Heart left ventricle (tissue), 16 donors: ENCODE measurements at regions not wholly inside any gene's neighbourhood (a gene's known extent, or its start where the extent isn't known, plus 50 kb on each side); places are given as distances from the start of the nearest gene placed in this dataset.

Experiments used
- ATAC-seq, 4 donors: fragments of 200-7000 bp; cut with Tn5 transposase; one replicate each; pipeline ENCODE4 v1.9.1; 2020 to 2022; ENCODE audit warnings: moderate library complexity in 4 of 4, mild to moderate bottlenecking in 3 of 4, moderate number of reproducible peaks in 1 of 4
- DNase-seq, 5 donors: peaks; one replicate each; pipeline ENCODE4 v3.0.0-alpha.2; 2020
- H3K27ac ChIP-seq, 12 donors: fragments of 200-600 bp; sonication (generic) in 4 of 12; one replicate each; pipeline versions ENCODE4 v1.5.0 to v1.8.0; 2016 to 2022; ENCODE audit warnings: mild to moderate bottlenecking in 2 of 12
- H3K27me3 ChIP-seq, 9 donors: fragments of 200-600 bp; sonication (generic) in 2 of 9; one replicate each; pipeline versions ENCODE4 v1.5.1 to v1.8.0; 2016 to 2022; ENCODE audit warnings: mild to moderate bottlenecking in 3 of 9
- H3K36me3 ChIP-seq, 9 donors: fragments of 200-600 bp; sonication (generic) in 2 of 9; one replicate each; pipeline versions ENCODE4 v1.5.0 to v1.8.0; 2018 to 2022; ENCODE audit warnings: mild to moderate bottlenecking in 2 of 9
- H3K4me1 ChIP-seq, 12 donors: fragments of 200-600 bp; sonication (generic) in 4 of 12; one replicate each; pipeline versions ENCODE4 v1.5.0 to v1.8.0; 2016 to 2022; ENCODE audit warnings: mild to moderate bottlenecking in 3 of 12
- H3K4me3 ChIP-seq, 12 donors: fragments of 200-600 bp; sonication (generic) in 4 of 12; one replicate each; pipeline versions ENCODE4 v1.5.0 to v1.8.0; 2017 to 2022; ENCODE audit warnings: mild to moderate bottlenecking in 9 of 12, moderate library complexity in 4 of 12
- H3K9me3 ChIP-seq, 12 donors: fragments of 200-600 bp; sonication (generic) in 4 of 12; one replicate each; pipeline versions ENCODE4 v1.5.0 to v1.8.0; 2016 to 2022; ENCODE audit warnings: mild to moderate bottlenecking in 1 of 12
- CTCF ChIP-seq, 12 donors: fragments of 200-600 bp; sonication (generic) in 4 of 12; IDR thresholded peaks; one replicate each; pipeline versions ENCODE4 v1.5.0 to v1.8.0; 2018 to 2022; ENCODE audit warnings: antibody characterized with exemption in 12 of 12, mild to moderate bottlenecking in 5 of 12
- POLR2A ChIP-seq, 2 donors: fragments of 450-650 bp; IDR thresholded peaks; one replicate each; pipeline ENCODE4 v1.6.1; 2017; ENCODE audit warnings: antibody characterized with exemption in 2 of 2, mild to moderate bottlenecking in 2 of 2, moderate library complexity in 2 of 2
- WGBS, 4 donors: extraction: QIAGEN DNeasy Blood & Tissue Kit in 2 of 4; methylation state at CpG; one replicate each; pipeline versions ENCODE4 v1.1.5 to v1.1.7; 2013 to 2018; 5-methylcytosine and 5-hydroxymethylcytosine counted together
- intact Hi-C, 10 donors: fragments of 100-400 bp; cut with DNase I; formaldehyde crosslinking; loops; one replicate each; pipeline versions ENCODE4 v1.11.1 to v1.14.2; 2022
- donor health status: ischemic (EF 13 %, LVEDD 7.1; RV severe dilation, severe dysfunction).
- donor health status: healthy with polysubstance abuse.
- donor health status: DM: no; HTN: yes; CAD: no.
- donor health status: DM: no; HTN: no; CAD: no.
- donor health status: ischemic (EF 25% LVEDD 6.9; RV normal size, moderate dysfunction).
- donor health status: ischemic (EF 25% LVEDD 5.7; RV mildly dilated, moderate dysfunction).
- donor health status: healthy.
- donor health status: DM: yes; HTN: yes; CAD: no.
- donor health status: ischemic (EF 35%, LVEDD 5.7; RV mildly dilated, moderate dysfunction).
- donor health status: nonischemic (EF 11% LVEDD 7.7; RV severe dilation, severe dysfunction).
- donor health status: DM: yes; HTN: yes; CAD: no.
- donor health status: PGD.
- donor health status: ischemic (EF 29% LVEDD 5.4; RV normal size, mild dysfunction).
- donor health status: nonischemic (EF 23%, LVEDD 6.1; RV moderate dilation, normal function).

DNA sequence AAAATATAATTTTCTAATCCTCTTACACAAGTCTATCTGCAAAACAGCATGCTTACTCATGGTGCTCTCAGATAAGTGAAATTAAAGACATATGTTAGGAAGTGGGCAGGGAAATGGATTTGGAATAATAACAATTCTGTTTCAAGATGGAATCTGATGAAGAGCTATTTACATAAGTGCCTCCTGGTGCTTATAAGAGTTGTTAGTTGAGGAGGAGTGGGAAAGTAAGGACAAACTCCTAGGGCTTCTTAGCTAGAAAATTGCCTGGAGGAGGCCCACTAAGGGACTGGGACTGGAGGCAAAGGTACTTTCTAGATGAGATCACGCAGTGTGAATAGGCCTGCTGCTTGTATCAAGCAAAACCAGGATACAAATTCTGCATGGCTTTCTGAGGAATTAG lies 939.8 kb downstream of the GLUD2 start:
- Histone ChIP-seq H3K4me1 (no peaks in the 10 kb centered on the region), H3K36me3 (no peaks in the 10 kb centered on the region), H3K9me3 (peaks cover 0 to 5% (median 0%) of the 10 kb centered on the region in 12 donors), H3K4me3 (no peak overlapping the region), H3K27me3 (no peaks in the 10 kb centered on the region), H3K27ac (no peak overlapping the region)
- no peak for DNase-seq
- no peak for ATAC-seq
- intact Hi-C loops: no loop called here
- WGBS, 4 donors: 60 to 89% (median 81%) methylated on average over 1 of the region's 1 CpG
- TF ChIP-seq POLR2A (IDR thresholded peaks at IDR 0.05) (no peak), CTCF (IDR thresholded peaks at IDR 0.05) (no peak)

DNA sequence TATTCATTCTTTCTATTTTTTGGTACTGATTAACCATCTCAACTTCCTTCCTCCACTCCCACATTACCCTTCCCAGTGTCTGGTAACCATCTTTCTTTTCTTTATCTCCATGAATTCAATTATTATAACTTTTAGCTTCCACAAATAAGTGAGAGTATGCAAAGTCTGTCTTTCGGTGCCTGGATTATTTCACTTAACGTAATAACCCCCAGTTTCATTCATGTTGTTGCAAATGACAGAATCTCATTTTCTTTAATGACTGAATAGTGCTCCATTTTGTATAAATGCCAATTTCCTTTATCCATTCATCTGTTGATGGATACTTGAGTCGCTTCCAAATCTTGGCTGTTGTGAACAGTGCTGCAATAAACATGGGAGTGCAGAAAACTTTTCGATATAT lies 940.4 kb downstream of the GLUD2 start:
- DNase-seq: no peak
- peaks cover 0 to 5% (median 0%) of the 10 kb centered on the region in 12 donors for H3K9me3 ChIP-seq
- no peak for TF ChIP-seq POLR2A (IDR thresholded peaks at IDR 0.05)
- ATAC-seq: no peak
- intact Hi-C loops: no loop called here
- no peak overlapping the region for H3K4me3 ChIP-seq
- no peaks in the 10 kb centered on the region for H3K27me3 ChIP-seq
- 72 to 85% (median 79%) methylated on average over 4 of the region's 4 CpGs for WGBS, 4 donors
- H3K36me3 ChIP-seq: no peaks in the 10 kb centered on the region
- H3K27ac ChIP-seq: no peak overlapping the region
- no peaks in the 10 kb centered on the region for H3K4me1 ChIP-seq

GRCh38 chrX:122004127-122004526 lies 956.7 kb downstream of the GLUD2 start:
- WGBS, 4 donors: 70 to 83% (median 75%) methylated on average over 9 to 10 of the region's 10 CpGs
- DNase-seq (no peak), ATAC-seq (no peak)
- Histone ChIP-seq H3K9me3 (peaks cover 0 to 7% (median 0%) of the 10 kb centered on the region in 12 donors), H3K27ac (no peak overlapping the region), H3K4me3 (no peak overlapping the region), H3K36me3 (no peaks in the 10 kb centered on the region), H3K4me1 (no peaks in the 10 kb centered on the region), H3K27me3 (no peaks in the 10 kb centered on the region)
- TF ChIP-seq POLR2A (IDR thresholded peaks at IDR 0.05): no peak
- TF ChIP-seq CTCF (IDR thresholded peaks at IDR 0.05): no peak
- intact Hi-C loops: no loop called here

GRCh38 chrX:122026665-122027064 lies 979.3 kb downstream of the GLUD2 start:
- Histone ChIP-seq H3K36me3 (no peaks in the 10 kb centered on the region), H3K4me1 (no peaks in the 10 kb centered on the region), H3K9me3 (no peaks in the 10 kb centered on the region), H3K27me3 (no peaks in the 10 kb centered on the region), H3K27ac (no peak overlapping the region), H3K4me3 (no peak overlapping the region)
- ATAC-seq (no peak), DNase-seq (no peak)
- 41 to 75% (median 72%) methylated on average over 1 of the region's 1 CpG for WGBS, 4 donors
- intact Hi-C loops: no loop called here
- TF ChIP-seq POLR2A (IDR thresholded peaks at IDR 0.05) (no peak), CTCF (IDR thresholded peaks at IDR 0.05) (no peak)

DNA sequence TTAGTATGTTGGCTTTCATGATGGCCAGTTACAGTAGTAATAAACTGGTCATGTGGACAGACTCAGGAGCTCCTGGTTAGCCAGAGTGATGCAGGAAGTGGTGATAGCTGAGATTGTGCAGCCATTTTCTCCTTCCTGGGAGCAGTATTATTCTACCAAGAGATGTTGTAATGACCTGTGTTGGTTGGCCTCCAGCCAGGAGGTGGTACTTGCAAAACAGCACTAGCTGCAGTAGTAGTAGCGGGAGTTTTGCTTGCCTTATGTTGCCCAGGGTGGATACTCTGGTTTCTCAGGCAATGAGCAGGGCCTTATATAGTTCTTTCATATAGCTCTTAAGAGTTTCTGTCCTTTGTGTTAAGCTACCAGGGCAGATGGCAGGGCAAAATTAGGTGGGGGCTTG lies 998.8 kb downstream of the GLUD2 start:
- ATAC-seq (no peak), DNase-seq (no peak)
- no peaks in the 10 kb centered on the region for H3K27me3 ChIP-seq
- intact Hi-C loops: no loop called here
- H3K36me3 ChIP-seq: no peaks in the 10 kb centered on the region
- WGBS, 4 donors: 76 to 90% (median 82%) methylated on average over 1 of the region's 1 CpG
- peaks cover 0 to 4% (median 0%) of the 10 kb centered on the region in 12 donors for H3K9me3 ChIP-seq
- TF ChIP-seq CTCF (IDR thresholded peaks at IDR 0.05): no peak
- TF ChIP-seq POLR2A (IDR thresholded peaks at IDR 0.05): no peak
- no peak overlapping the region for H3K4me3 ChIP-seq
- no peaks in the 10 kb centered on the region for H3K4me1 ChIP-seq
- H3K27ac ChIP-seq: no peak overlapping the region
